Muscle of leg (tissue), 3 donors: ENCODE measurements at regions not wholly inside any gene's neighbourhood (a gene's known extent, or its start where the extent isn't known, plus 50 kb on each side); places are given as distances from the start of the nearest gene placed in this dataset.

Experiments used
- DNase-seq: peaks from one replicate; pipeline ENCODE4 v3.0.0; 2013
- H3K27ac ChIP-seq: one replicate; pipeline ENCODE4 v1.5.1; 2013; ENCODE audit warnings: mild to moderate bottlenecking, low read length, control low read depth
- H3K27me3 ChIP-seq: one replicate; pipeline ENCODE4 v1.6.1; 2013; ENCODE audit warnings: low read length; ENCODE audit not compliant: control insufficient read depth, insufficient read depth
- H3K36me3 ChIP-seq: one replicate; pipeline ENCODE4 v1.6.1; 2013; ENCODE audit warnings: low read length; ENCODE audit not compliant: control insufficient read depth, insufficient read depth
- H3K4me1 ChIP-seq: one replicate; pipeline ENCODE4 v1.6.1; 2013; ENCODE audit warnings: low read length; ENCODE audit not compliant: control insufficient read depth, insufficient read depth
- H3K4me3 ChIP-seq: one replicate; pipeline ENCODE4 v1.5.1; 2013; ENCODE audit warnings: low read length, control low read depth
- H3K9me3 ChIP-seq: replicated peaks from 2 replicates; pipeline ENCODE4 v1.6.1; 2013; ENCODE audit warnings: low read depth, low read length; ENCODE audit not compliant: control insufficient read depth
- WGBS: methylation state at CpG from one replicate; pipeline ENCODE4 v1.1.5; 2013; ENCODE audit warnings: missing lambda C conversion rate; ENCODE audit not compliant: insufficient coverage; 5-methylcytosine and 5-hydroxymethylcytosine counted together

DNA sequence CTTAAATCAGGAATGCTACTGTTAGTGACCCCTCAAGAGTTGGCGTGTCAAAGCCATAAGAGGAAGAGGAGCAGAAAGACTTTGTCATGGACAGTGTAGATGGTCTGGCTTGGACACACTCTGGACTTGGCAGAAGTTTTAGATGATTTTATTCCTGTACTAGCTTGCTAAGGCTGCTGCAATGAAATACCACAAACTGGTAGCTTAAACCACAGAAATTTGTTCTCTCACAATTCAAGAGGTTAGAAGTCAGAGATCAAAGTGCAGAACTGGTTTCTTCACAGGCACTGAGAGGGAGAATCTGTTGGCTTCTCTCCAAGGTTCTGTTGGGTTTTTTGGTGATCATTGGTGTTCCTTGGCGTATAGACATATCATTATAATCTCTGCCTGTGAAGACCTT is 869.8 kb upstream of the B3GALT2 start:
- Histone ChIP-seq H3K9me3 (no peaks in the 10 kb centered on the region), H3K4me3 (no peak overlapping the region), H3K27ac (no peak overlapping the region), H3K27me3 (no peaks in the 10 kb centered on the region), H3K36me3 (no peaks in the 10 kb centered on the region), H3K4me1 (no peaks in the 10 kb centered on the region)
- 80% methylated on average over 1 of the region's 2 CpGs for WGBS
- DNase-seq = no peak

DNA sequence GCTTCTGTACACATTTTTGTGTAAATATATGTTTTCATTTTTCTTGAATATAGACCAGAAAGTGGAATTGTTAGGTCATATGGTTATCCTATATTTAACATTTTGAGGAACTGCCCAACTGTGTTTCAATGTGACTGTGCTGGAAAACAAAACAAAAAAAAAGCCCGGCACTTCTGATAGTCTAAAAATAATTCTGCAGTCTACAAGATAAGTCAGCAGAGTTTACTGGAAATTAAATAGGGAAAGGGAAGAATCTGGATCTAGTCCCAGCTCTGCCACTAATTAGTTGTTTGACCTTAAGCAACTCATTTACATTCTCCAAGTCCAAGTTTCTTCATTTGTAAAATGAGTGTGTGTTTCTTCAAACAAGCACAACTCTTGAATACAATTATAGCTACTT is 869.1 kb upstream of the B3GALT2 start:
- peak; percentile 61 for DNase-seq
- Histone ChIP-seq H3K36me3 (no peaks in the 10 kb centered on the region), H3K9me3 (no peaks in the 10 kb centered on the region), H3K27me3 (no peaks in the 10 kb centered on the region), H3K4me3 (no peak overlapping the region), H3K4me1 (no peaks in the 10 kb centered on the region), H3K27ac (no peak overlapping the region)
- WGBS = no CpG with 5 or more reads among the region's 1 CpG

DNA sequence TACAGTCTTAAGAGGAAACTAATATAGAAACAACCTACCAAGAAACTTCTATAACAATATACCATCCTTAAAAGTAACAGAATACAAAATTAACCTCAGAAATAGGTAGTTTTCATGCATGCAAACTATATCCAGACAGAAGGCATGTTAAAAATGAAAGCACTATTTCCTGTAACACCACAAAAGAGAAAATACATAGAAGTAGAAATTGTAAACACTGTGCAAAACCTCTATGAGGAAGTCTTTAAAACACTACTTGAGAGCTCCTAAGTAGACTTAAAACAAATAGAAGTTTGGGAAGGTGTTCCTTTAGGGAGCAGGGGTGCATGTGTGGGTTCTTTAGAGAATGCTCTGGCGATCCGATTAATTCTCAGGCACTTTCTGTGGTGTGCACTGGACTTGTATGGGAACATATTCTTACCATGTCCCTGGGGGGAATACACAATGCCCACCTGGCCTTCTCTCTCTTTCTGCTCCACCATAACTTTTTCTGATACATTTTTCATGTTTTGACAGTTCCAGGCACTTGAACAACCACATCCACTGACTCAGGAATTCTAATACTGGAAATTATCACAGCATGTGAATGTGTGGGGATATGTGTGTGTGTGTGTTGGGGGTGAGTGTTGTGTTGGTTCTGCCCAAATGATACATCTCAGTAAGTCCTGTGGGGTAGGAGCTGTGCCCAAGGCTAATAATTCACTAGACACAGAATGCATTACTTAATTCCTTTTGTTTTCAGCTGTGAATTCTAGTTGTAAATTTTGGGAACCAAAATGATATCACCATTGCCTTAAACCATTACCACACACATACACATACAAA is 866.3 kb upstream of the B3GALT2 start:
- no peak overlapping the region for H3K4me3 ChIP-seq
- H3K9me3 ChIP-seq = no peaks in the 10 kb centered on the region
- H3K4me1 ChIP-seq = no peaks in the 10 kb centered on the region
- no CpG with 5 or more reads among the region's 2 CpGs for WGBS
- H3K27me3 ChIP-seq = no peaks in the 10 kb centered on the region
- H3K36me3 ChIP-seq = no peaks in the 10 kb centered on the region
- H3K27ac ChIP-seq = no peak overlapping the region
- no peak for DNase-seq

DNA sequence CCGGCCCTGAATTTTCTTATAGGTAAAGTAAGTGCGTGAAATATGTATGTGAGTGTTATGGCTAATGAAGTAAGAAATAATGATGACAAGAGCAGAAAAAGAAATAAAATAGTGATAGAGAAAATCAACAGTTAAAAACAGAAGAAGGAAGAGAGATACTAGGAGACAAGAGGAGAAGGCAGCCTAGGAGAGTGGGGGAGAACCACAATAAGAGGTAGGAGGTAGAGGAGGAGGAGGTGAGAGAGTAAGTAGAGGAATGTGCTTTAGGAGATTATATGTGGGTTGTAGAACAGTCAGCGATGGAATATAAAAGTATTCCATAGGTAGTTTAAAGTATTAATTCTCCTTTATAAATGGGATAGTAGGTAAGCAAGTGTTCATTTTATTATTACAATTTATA is 861.5 kb upstream of the B3GALT2 start:
- Histone ChIP-seq H3K27me3 (no peaks in the 10 kb centered on the region), H3K36me3 (no peaks in the 10 kb centered on the region), H3K9me3 (no peaks in the 10 kb centered on the region), H3K4me3 (no peak overlapping the region), H3K4me1 (no peaks in the 10 kb centered on the region), H3K27ac (no peak overlapping the region)
- no peak for DNase-seq
- 100% methylated on average over 2 of the region's 3 CpGs for WGBS

DNA sequence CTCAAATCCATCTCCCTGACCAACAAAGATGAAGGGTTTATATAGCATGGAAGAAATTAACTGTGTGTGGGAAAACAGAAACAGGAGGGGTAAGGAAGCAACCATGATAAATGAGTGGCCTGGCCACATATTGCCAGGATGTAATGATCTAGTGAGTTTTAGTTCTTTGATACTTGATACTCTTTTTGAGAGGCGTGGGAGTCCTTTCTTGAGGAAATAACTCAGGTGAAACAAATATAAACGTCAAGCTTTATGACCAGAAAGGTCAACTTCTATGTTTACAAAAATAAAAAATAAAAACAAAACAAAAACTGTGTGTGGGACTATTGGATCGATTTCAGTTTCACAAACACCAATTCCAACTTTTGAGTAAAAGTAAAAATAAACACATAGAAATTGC is 860.8 kb upstream of the B3GALT2 start:
- WGBS = no CpG with 5 or more reads among the region's 3 CpGs

DNA sequence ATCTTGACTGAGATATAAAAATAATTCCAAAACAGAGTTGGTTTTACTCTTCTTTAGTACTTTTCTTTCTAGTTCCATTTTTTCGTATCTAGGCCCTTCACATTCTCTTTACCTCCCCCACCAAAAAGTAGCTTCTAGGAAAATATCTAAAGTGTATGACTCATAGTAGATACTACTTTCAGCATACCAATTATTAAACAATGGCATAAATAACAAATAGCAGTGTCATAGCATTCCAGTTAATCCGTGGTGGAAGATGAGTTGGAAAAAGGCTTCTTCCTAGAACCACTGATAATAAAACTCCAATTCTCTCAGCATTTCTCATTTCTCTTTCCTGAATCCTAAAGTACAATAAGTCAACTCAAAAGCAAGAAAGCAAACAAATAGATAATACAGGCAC is 859.0 kb upstream of the B3GALT2 start:
- Histone ChIP-seq H3K27ac (no peak overlapping the region), H3K36me3 (no peaks in the 10 kb centered on the region), H3K9me3 (no peaks in the 10 kb centered on the region), H3K4me1 (no peaks in the 10 kb centered on the region), H3K27me3 (no peaks in the 10 kb centered on the region), H3K4me3 (no peak overlapping the region)
- no peak for DNase-seq
- no CpG with 5 or more reads among the region's 2 CpGs for WGBS

More for the DNA sequence above, 860.8 kb upstream of the B3GALT2 start:
- no peak for DNase-seq
- Histone ChIP-seq H3K36me3 (no peaks in the 10 kb centered on the region), H3K9me3 (no peaks in the 10 kb centered on the region), H3K4me1 (no peaks in the 10 kb centered on the region), H3K27ac (no peak overlapping the region), H3K4me3 (no peak overlapping the region), H3K27me3 (no peaks in the 10 kb centered on the region)

DNA sequence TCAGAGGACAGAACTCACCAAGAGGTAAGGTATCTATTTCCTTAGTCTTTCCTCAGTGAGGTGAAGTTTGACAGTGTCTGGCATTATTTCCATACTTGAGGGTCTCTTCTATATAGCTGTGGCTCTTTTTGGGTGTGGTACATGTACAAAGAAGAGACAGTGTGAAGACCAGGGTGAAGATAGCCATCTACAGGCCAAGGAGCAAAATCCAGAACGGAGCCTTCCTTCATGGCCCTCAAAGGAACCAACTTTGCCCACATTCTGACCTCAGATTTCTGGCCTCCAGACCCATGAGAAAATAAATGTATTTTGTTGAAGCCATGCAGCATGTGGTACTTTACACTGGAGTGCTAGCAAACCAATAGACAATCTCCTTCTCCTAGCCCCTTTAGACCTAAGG is 858.5 kb upstream of the B3GALT2 start:
- H3K4me3 ChIP-seq = no peak overlapping the region
- WGBS = 80% methylated on average over 1 of the region's 1 CpG
- no peaks in the 10 kb centered on the region for H3K27me3 ChIP-seq
- H3K9me3 ChIP-seq = no peaks in the 10 kb centered on the region
- H3K27ac ChIP-seq = no peak overlapping the region
- H3K4me1 ChIP-seq = no peaks in the 10 kb centered on the region
- no peaks in the 10 kb centered on the region for H3K36me3 ChIP-seq
- DNase-seq = no peak

DNA sequence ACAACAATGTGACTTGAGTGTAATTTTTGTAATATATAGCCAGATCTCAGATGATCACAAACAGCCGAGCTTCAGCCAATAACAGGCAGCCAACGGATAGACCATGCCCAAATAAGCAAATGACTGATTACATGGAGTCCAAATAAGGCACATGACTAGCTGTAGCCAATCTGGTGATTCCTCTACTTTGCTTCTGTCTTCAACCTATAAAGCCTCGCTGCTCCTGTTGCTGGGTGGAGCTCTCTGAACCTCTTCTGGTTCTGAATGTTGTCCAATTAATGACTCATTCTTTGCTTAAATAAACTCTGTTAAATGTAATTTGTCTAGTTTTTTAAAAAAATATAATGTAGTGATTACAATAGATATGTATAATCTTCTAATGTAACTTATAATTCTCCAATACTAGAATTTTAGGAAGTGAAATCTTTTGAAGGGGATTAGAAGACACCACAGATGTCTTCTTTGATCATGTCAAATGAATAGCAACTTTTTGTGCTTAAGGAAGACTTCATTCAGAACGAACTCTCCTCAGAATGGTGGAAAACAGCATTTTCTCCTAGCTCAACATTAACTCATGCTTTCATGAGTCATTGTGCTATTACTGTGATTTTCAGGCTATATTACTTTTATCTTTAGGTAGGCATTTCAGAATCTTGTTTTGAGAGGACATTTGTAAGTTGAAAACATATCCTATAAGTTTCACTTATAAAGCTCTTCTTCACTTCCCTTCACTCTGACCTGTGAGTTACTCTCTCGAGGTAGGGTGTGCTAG is 857.8 kb upstream of the B3GALT2 start:
- Histone ChIP-seq H3K4me3 (no peak overlapping the region), H3K36me3 (no peaks in the 10 kb centered on the region), H3K27me3 (no peaks in the 10 kb centered on the region), H3K27ac (no peak overlapping the region), H3K4me1 (no peaks in the 10 kb centered on the region), H3K9me3 (no peaks in the 10 kb centered on the region)
- DNase-seq = peak; percentile 22
- 100% methylated on average over 1 of the region's 5 CpGs for WGBS

DNA sequence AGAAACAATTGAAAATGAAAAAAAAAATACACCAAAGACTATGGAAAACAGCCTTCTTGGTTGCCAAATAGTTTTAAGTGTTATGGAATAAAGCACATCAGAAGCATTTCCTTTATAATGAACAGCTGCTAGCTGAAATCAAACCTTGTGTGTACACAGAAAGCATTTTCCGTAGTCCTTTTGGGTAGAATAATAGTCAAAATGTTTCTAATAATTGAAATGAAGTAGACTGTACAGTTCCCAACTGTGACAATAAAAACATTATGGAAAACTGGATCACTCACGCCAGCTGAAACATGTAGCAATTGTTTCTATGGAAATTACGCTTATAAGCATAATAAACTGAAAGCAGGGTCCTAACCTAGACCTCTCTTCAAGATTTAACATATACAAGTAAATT is 856.3 kb upstream of the B3GALT2 start:
- no peaks in the 10 kb centered on the region for H3K4me1 ChIP-seq
- no peak overlapping the region for H3K27ac ChIP-seq
- no peaks in the 10 kb centered on the region for H3K27me3 ChIP-seq
- WGBS = no CpG with 5 or more reads among the region's 3 CpGs
- no peaks in the 10 kb centered on the region for H3K36me3 ChIP-seq
- H3K4me3 ChIP-seq = no peak overlapping the region
- H3K9me3 ChIP-seq = no peaks in the 10 kb centered on the region
- DNase-seq = peak; percentile 84

DNA sequence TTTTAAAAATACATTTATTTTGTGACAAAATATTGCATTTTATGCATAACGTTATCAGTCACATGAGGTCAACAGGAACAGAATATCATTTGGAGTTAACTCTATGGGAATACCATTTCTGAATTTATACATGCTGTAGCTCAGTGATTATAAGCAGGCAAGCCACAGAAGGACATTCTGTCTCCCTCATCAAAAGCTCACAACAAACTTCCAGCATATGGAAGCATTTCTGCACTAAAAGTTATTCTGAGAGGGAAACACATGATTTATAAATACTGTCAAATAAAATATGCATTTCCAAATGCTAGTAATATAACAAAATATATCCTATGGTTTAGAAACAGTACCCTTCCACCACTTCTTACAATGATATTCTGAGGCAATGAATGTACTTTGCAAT is 854.1 kb upstream of the B3GALT2 start:
- Histone ChIP-seq H3K4me3 (no peak overlapping the region), H3K4me1 (no peaks in the 10 kb centered on the region), H3K27ac (no peak overlapping the region), H3K36me3 (no peaks in the 10 kb centered on the region), H3K9me3 (no peaks in the 10 kb centered on the region), H3K27me3 (no peaks in the 10 kb centered on the region)
- peak; percentile 12 for DNase-seq
- no CpG with 5 or more reads among the region's 1 CpG for WGBS
